ENCODE measurements at regions not wholly inside any gene's neighbourhood (a gene's known extent, or its start where the extent isn't known, plus 50 kb on each side); places are given as distances from the start of the nearest gene placed in this dataset.

DNA sequence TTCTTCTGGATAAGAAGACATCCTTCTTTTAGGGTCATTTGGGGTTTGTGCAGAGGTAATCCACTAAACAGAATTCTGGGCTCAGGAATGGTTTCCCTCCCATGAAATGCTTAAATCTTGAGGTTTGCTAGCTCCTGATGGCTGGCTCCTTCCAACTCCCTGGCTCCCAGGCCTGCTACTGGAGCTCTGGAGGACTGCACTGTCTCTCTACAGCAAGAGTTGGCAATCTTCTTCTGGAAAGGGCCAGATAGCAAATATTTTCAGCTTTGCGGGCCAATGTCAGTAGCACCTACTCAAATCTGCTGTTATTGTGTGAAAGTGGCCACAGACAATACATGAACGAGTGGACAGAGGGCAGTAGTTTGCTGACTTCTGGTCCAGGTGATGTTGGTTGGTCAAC, 174.2 kb upstream of the CTBP2 start:
- Histone ChIP-seq H3K4me3 (no peak overlapping the region), H3K36me3 (no peaks in the 10 kb centered on the region), H3K27ac (no peak overlapping the region), H3K27me3 (no peaks in the 10 kb centered on the region), H3K9me3 (no peaks in the 10 kb centered on the region), H3K4me1 (no peaks in the 10 kb centered on the region)
- TF ChIP-seq, protein P1, sequence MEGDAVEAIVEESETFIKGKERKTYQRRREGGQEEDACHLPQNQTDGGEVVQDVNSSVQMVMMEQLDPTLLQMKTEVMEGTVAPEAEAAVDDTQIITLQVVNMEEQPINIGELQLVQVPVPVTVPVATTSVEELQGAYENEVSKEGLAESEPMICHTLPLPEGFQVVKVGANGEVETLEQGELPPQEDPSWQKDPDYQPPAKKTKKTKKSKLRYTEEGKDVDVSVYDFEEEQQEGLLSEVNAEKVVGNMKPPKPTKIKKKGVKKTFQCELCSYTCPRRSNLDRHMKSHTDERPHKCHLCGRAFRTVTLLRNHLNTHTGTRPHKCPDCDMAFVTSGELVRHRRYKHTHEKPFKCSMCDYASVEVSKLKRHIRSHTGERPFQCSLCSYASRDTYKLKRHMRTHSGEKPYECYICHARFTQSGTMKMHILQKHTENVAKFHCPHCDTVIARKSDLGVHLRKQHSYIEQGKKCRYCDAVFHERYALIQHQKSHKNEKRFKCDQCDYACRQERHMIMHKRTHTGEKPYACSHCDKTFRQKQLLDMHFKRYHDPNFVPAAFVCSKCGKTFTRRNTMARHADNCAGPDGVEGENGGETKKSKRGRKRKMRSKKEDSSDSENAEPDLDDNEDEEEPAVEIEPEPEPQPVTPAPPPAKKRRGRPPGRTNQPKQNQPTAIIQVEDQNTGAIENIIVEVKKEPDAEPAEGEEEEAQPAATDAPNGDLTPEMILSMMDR (IDR thresholded peaks at IDR 0.05), result no peak
- TF ChIP-seq POLR2A (IDR thresholded peaks at IDR 0.05), result no peak
- DNase-seq, result no peak
- intact Hi-C loops (cut with DNase I), result no loop called here
- 50 to 77% methylated on average over 1 to 2 of the region's 2 CpGs for WGBS, 2 donors

DNA sequence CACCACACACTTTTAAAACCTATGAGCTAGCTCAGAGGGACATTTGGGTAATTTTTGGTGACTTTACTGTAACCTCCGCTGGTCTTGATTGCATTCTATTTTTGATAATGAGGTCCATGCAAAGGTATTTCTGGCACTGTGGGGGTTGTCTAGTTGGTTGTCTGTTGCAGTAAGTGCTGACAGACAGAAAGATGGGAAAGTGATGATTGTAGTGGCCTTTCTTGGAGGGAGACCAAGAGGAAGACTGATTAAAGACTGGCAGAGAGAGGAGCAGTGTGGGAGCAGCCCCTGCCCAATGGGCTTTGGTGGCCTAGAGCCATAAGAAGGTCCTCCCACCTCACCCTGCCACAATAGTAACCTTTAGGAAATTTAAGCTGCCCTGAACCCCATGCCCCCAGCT, 173.4 kb upstream of the CTBP2 start:
- H3K4me3 ChIP-seq, result no peak overlapping the region
- no peaks in the 10 kb centered on the region for H3K36me3 ChIP-seq
- H3K27me3 ChIP-seq, result no peaks in the 10 kb centered on the region
- WGBS, 2 donors, result 81 to 92% methylated on average over 1 of the region's 1 CpG
- H3K9me3 ChIP-seq, result no peaks in the 10 kb centered on the region
- no peak overlapping the region for H3K27ac ChIP-seq
- no peaks in the 10 kb centered on the region for H3K4me1 ChIP-seq
- intact Hi-C loops (cut with DNase I), result no loop called here
- TF ChIP-seq, protein P1 (IDR thresholded peaks at IDR 0.05), result no peak
- no peak for TF ChIP-seq POLR2A (IDR thresholded peaks at IDR 0.05)
- DNase-seq, result no peak

DNA sequence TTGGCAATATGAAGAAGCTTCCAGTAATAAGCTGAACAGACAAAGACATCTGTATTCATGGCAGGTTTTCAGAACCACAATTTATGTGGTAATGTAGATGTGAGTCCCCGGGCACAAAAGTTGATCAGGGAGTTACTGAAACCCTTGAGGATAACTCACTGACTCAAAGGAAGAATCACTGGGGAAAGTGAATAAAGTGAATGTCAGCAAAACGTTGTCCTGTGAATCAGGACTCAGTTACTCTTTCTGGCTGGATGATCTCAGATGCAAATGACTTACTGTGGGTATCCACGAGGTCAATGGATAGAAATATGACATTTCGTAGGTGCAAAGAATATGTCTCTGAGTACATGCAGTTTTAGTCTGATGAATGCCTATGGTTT, 172.8 kb upstream of the CTBP2 start:
- intact Hi-C loops (cut with DNase I), result no loop called here
- TF ChIP-seq POLR2A (IDR thresholded peaks at IDR 0.05), result no peak
- TF ChIP-seq, protein P1 (IDR thresholded peaks at IDR 0.05), result no peak
- no peak for DNase-seq

DNA sequence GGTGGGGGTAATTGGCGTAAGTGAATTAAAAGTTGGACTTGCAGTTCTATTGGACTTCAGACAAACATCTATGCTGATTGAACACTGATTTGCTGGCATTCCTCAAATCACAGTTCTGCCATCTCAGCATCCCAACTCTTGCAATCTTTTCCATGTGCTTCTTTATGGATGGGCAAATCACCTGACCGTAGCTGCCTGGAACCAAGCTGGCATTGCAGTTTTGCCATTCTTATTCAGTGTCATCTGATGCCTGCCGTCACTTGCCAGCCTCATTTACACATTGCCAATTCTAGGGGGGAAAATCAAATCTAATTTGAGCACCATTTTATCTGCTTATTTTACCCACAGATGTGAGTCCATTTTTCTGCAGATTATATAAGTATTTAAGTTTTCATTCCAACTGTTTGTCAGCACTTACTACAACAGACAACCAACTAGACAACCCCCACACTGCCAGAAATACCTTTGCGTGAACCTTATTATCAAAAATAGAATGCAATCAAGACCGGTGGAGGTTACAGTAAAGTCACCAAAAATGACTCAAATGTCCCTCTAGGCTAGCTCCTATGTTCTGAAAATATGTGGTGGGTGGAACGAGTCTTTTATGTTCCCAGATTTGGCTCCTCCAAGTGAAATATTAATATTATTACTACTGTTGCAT, 172.3 kb upstream of the CTBP2 start:
- no peak overlapping the region for H3K27ac ChIP-seq
- no peaks in the 10 kb centered on the region for H3K36me3 ChIP-seq
- intact Hi-C loops (cut with DNase I), result no loop called here
- H3K9me3 ChIP-seq, result no peaks in the 10 kb centered on the region
- no peak for DNase-seq
- TF ChIP-seq, protein P1 (IDR thresholded peaks at IDR 0.05), result no peak
- no peak for TF ChIP-seq POLR2A (IDR thresholded peaks at IDR 0.05)
- H3K4me1 ChIP-seq, result no peaks in the 10 kb centered on the region
- 76 to 77% methylated on average over 6 of the region's 6 CpGs for WGBS, 2 donors
- no peak overlapping the region for H3K4me3 ChIP-seq
- H3K27me3 ChIP-seq, result no peaks in the 10 kb centered on the region

More for the DNA sequence above, 172.8 kb upstream of the CTBP2 start:
- H3K27me3 ChIP-seq, result no peaks in the 10 kb centered on the region
- no peak overlapping the region for H3K27ac ChIP-seq
- no peaks in the 10 kb centered on the region for H3K9me3 ChIP-seq
- no peaks in the 10 kb centered on the region for H3K4me1 ChIP-seq
- H3K36me3 ChIP-seq, result no peaks in the 10 kb centered on the region
- WGBS, 2 donors, result 45 to 59% methylated on average over 2 to 4 of the region's 4 CpGs
- no peak overlapping the region for H3K4me3 ChIP-seq

DNA sequence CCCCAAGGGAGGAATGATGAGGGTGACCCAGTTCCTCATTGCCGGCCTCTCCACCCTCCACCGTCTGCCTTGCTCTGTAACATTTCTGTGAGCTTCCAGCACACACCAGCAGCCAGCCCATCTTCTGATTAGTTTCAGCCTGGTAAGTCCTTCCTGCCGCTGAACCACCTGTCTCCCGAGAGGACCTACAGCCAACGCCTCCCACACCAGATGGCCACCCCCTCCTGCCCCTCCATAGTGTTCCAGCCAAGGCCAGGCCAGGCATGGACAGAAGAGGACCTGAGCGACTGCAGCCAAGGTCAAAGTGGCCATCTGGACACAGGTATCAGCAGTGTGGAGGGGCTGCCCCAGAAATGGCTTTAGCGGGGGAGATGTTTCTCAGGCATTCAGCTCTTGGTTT, 170.7 kb upstream of the CTBP2 start:
- 84 to 88% methylated on average over 6 of the region's 7 CpGs for WGBS, 2 donors
- TF ChIP-seq, protein P1 (IDR thresholded peaks at IDR 0.05), result no peak
- no peak for TF ChIP-seq POLR2A (IDR thresholded peaks at IDR 0.05)
- Histone ChIP-seq H3K27ac (no peak overlapping the region), H3K27me3 (no peaks in the 10 kb centered on the region), H3K4me1 (no peaks in the 10 kb centered on the region), H3K4me3 (no peak overlapping the region), H3K36me3 (no peaks in the 10 kb centered on the region), H3K9me3 (no peaks in the 10 kb centered on the region)
- DNase-seq, result no peak
- intact Hi-C loops (cut with DNase I), result no loop called here

All from esophagus squamous epithelium (tissue), 5 donors.